A673 (cell line): ENCODE measurements at regions not wholly inside any gene's neighbourhood (a gene's known extent, or its start where the extent isn't known, plus 50 kb on each side); places are given as distances from the start of the nearest gene placed in this dataset.

Source experiments
- BruUV-seq: library from RNA; stranded (reverse); fragments of 400-500 nt; replicated peaks from 2 replicates; lab custom pipeline; 2021; lab: Mats Ljungman, UMichigan
- CTCF ChIA-PET: fragments of 300-600 bp; sonication (Branson Sonifier 250); formaldehyde crosslinking; loops from one replicate; lab custom pipeline; 2022; ENCODE audit warnings: antibody characterized with exemption; lab: Charles Lee
- POLR2A ChIA-PET: fragments of 300-600 bp; sonication (Branson Sonifier 250); formaldehyde crosslinking; loops from one replicate; lab custom pipeline; 2022; ENCODE audit warnings: antibody characterized with exemption; ENCODE audit not compliant: low non-redundant PET; lab: Charles Lee
- DNase-seq: peaks from one replicate; pipeline ENCODE4 v3.0.0-alpha.2; 2015; ENCODE audit warnings: low spot score
- H3K27ac ChIP-seq: fragments of 200-600 bp; sonication (generic); 2 replicates; pipeline ENCODE4 v1.5.1; 2016; ENCODE audit warnings: mixed run types, low read depth, mild to moderate bottlenecking, mixed read lengths, antibody characterized with exemption, low read length; ENCODE audit not compliant: poor library complexity, severe bottlenecking
- H3K27me3 ChIP-seq: fragments of 200-600 bp; sonication (generic); replicated peaks from 2 replicates; pipeline ENCODE4 v1.6.1; 2017; ENCODE audit warnings: mixed run types, low read depth, mild to moderate bottlenecking, mixed read lengths, antibody characterized with exemption, low read length; ENCODE audit not compliant: insufficient read depth, poor library complexity
- H3K36me3 ChIP-seq: fragments of 200-600 bp; sonication (generic); 2 replicates; pipeline ENCODE4 v1.6.1; 2016; ENCODE audit warnings: mixed run types, mild to moderate bottlenecking, mixed read lengths, antibody characterized with exemption, low read length; ENCODE audit not compliant: insufficient read depth, poor library complexity, severe bottlenecking
- H3K4me1 ChIP-seq: fragments of 200-600 bp; sonication (generic); 2 replicates; pipeline ENCODE4 v1.6.1; 2017; ENCODE audit warnings: mixed run types, mild to moderate bottlenecking, mixed read lengths, antibody characterized with exemption, low read length; ENCODE audit not compliant: insufficient read depth, poor library complexity, severe bottlenecking
- H3K4me3 ChIP-seq: fragments of 200-600 bp; sonication (generic); 2 replicates; pipeline ENCODE4 v1.5.1; 2016; ENCODE audit warnings: low read depth, mixed run types, mild to moderate bottlenecking, mixed read lengths, low read length; ENCODE audit not compliant: poor library complexity, severe bottlenecking
- H3K9me3 ChIP-seq: fragments of 200-600 bp; sonication (generic); 2 replicates; pipeline ENCODE4 v1.6.1; 2016; ENCODE audit warnings: mixed run types, low read depth, mild to moderate bottlenecking, mixed read lengths, antibody characterized with exemption, low read length; ENCODE audit not compliant: poor library complexity, severe bottlenecking
- EZH2 ChIP-seq: fragments of 200-600 bp; sonication (generic); IDR thresholded peaks from 2 replicates; pipeline ENCODE4 v1.6.1; 2017; ENCODE audit warnings: borderline replicate concordance, low read depth, mild to moderate bottlenecking, mixed read lengths, antibody characterized with exemption, low read length; ENCODE audit not compliant: poor library complexity, severe bottlenecking
- intact Hi-C: fragments of 100-400 bp; cut with micrococcal nuclease; formaldehyde crosslinking; loops from one replicate; pipeline ENCODE4 v1.10.0; 2022; ENCODE audit not compliant: unreplicated experiment
- TF ChIP-seq, protein P1 (sequence below): fragments of 300-800, 200-600 bp; sonication (generic); conservative IDR thresholded peaks from 2 replicates; pipeline ENCODE4 v1.5.1; 2017; ENCODE audit warnings: low read depth, mild to moderate bottlenecking, antibody characterized with exemption, low read length, moderate library complexity, mixed read lengths

DNA sequence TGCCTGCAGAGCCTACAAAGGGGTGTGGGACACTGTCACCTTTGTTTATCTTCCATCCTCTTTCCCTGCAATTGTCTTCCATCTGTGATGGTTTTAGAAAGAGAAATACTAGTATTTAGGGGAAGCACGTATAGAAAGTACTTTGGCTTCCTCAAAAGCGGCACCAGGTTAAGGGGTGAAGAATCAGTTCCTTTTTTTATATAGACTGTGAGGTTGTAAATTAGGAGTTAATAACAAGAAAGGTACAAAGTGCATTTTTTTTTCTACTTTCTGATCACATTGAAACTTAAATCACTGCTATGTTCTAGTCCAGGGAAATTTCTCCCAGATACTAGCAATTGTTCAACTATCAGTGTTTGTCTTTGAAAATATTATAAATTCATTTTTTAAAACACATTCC lies 219.3 kb downstream of the CEMIP2 start:
- Histone ChIP-seq H3K27me3 (peaks cover 62% of the 10 kb centered on the region), H3K4me1 (no peaks in the 10 kb centered on the region), H3K36me3 (no peaks in the 10 kb centered on the region), H3K4me3 (no peak overlapping the region), H3K27ac (no peak overlapping the region), H3K9me3 (no peaks in the 10 kb centered on the region)
- ChIA-PET CTCF (no interaction called here), POLR2A (no interaction called here)
- intact Hi-C loops, result no loop called here
- no peak for DNase-seq
- BruUV-seq, result no TSS peak
- TF ChIP-seq EZH2, result no peak
- TF ChIP-seq, protein P1, sequence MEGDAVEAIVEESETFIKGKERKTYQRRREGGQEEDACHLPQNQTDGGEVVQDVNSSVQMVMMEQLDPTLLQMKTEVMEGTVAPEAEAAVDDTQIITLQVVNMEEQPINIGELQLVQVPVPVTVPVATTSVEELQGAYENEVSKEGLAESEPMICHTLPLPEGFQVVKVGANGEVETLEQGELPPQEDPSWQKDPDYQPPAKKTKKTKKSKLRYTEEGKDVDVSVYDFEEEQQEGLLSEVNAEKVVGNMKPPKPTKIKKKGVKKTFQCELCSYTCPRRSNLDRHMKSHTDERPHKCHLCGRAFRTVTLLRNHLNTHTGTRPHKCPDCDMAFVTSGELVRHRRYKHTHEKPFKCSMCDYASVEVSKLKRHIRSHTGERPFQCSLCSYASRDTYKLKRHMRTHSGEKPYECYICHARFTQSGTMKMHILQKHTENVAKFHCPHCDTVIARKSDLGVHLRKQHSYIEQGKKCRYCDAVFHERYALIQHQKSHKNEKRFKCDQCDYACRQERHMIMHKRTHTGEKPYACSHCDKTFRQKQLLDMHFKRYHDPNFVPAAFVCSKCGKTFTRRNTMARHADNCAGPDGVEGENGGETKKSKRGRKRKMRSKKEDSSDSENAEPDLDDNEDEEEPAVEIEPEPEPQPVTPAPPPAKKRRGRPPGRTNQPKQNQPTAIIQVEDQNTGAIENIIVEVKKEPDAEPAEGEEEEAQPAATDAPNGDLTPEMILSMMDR, result no peak

DNA sequence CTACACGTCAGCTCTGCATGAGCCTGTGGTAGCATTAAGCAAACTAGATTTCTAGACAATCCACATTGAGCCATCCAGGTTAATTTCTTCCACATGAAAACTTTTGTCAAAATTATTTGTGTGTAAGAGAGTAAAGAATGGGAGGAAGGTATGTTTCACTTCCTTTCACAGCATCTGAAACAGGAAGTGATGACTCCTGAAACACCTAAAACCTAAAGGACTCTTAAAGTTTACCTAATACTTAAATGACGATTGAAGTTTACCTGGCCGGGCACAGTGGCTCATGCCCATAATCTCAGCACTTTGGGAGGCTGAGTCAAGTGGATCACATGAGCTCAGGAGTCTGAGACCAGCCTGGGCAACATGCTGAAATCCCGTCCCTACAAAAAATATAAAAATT lies 223.8 kb downstream of the CEMIP2 start:
- H3K27me3 ChIP-seq, result peaks cover 41% of the 10 kb centered on the region
- no TSS peak for BruUV-seq
- CTCF ChIA-PET, result no interaction called here

DNA sequence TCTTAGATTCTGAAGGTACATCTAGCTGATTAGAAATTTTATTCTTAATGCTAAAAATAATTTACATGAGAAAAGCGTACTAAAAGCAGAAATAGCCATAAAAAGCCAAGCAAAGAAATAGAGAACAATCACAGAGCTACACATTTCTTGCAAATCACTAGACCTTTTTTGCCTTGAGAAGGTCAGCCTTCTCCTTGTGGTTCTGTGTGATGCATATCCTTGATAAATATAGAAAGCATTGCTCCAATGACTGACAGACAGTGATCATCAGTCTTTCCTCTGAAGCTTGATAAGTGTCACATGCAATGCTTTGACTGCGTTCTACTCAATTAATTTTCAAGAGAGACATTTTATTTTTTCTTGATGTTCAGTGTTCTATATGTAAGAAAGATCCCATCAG lies 226.9 kb downstream of the CEMIP2 start:
- no peaks in the 10 kb centered on the region for H3K9me3 ChIP-seq
- no peak overlapping the region for H3K27ac ChIP-seq
- no TSS peak for BruUV-seq
- ChIA-PET POLR2A (no interaction called here), CTCF (no interaction called here)
- H3K27me3 ChIP-seq, result peaks cover 19% of the 10 kb centered on the region
- no peak for DNase-seq
- intact Hi-C loops, result no loop called here
- H3K36me3 ChIP-seq, result no peaks in the 10 kb centered on the region
- H3K4me1 ChIP-seq, result no peaks in the 10 kb centered on the region
- TF ChIP-seq, protein P1, result no peak
- H3K4me3 ChIP-seq, result no peak overlapping the region

More for the DNA sequence above, 223.8 kb downstream of the CEMIP2 start:
- intact Hi-C loops, result no loop called here
- POLR2A ChIA-PET, result no interaction called here
- TF ChIP-seq EZH2, result no peak
- TF ChIP-seq, protein P1, result no peak
- Histone ChIP-seq H3K9me3 (no peaks in the 10 kb centered on the region), H3K4me3 (no peak overlapping the region), H3K27ac (no peak overlapping the region), H3K36me3 (no peaks in the 10 kb centered on the region), H3K4me1 (no peaks in the 10 kb centered on the region)
- DNase-seq, result no peak
